Right renal cortex interstitium (tissue), 3 donors: ENCODE measurements at regions not wholly inside any gene's neighbourhood (a gene's known extent, or its start where the extent isn't known, plus 50 kb on each side); places are given as distances from the start of the nearest gene placed in this dataset.
"Not testable (repeated sequence)": the region's sequence is repeated elsewhere in the genome, so short reads cannot be mapped to it uniquely, and the experiment has no call there.

Source experiments
- DNase-seq, 3 donors: peaks; one replicate each; pipeline ENCODE4 v3.0.0-alpha.2; 2013; ENCODE audit warnings: low read depth in 3 of 3, low spot score in 2 of 3

GRCh38 chr2:72078773-72079172 lies 68.9 kb downstream of the CYP26B1 start:
- no peak for DNase-seq

- DNase-seq = no peak
Measured at GRCh38 chr2:72077702-72078169, 69.9 kb downstream of the CYP26B1 start.

GRCh38 chr2:72073373-72073772 lies 74.3 kb downstream of the CYP26B1 start:
- DNase-seq = not testable (repeated sequence)

- not testable (repeated sequence) for DNase-seq
Measured at GRCh38 chr2:72064197-72064596, 83.5 kb downstream of the CYP26B1 start.

GRCh38 chr2:72062336-72062735 lies 85.3 kb downstream of the CYP26B1 start:
- no peak for DNase-seq

DNA sequence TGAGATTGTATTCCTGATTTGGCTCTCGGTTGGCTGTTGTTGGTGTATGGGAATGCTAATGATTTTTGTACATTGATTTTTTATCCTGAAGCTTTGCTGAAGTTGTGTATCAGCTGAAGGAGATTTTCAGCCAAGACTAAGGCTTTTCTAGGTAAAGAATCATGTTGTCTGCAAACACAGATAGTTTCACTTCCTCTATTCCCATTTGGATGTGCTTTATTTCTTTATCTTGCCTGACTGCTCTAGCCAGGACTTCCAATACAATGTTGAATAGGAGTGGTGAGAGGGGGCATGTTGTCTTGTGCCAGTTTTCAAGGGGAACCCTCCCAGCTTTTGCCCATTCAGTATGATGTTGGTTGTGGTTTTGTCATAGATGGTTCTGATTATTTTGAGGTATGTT lies 90.4 kb downstream of the CYP26B1 start:
- no peak for DNase-seq

GRCh38 chr2:72051971-72052505 lies 95.6 kb downstream of the CYP26B1 start:
- DNase-seq = no peak

GRCh38 chr2:72051204-72051603 lies 96.5 kb downstream of the CYP26B1 start:
- DNase-seq = no peak

DNA sequence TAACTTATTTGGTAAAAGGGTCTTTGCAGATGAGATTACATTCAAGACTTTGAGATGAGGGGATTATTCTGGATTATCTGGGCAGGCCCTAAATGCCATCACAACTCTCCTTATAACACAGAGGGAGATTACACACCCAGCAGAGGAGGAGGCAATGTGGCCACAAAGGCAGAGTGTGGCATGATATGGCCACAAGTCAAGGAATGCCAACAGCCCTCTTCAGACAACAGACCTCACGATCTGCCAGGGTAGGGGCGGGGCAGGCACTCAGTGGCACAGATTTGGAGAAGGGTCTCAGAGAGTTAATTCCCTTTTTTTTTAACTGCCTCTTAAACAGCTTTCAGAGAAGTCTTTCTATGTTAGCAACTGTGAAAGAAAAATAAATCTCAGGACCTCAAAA lies 96.9 kb downstream of the CYP26B1 start:
- no peak for DNase-seq

DNA sequence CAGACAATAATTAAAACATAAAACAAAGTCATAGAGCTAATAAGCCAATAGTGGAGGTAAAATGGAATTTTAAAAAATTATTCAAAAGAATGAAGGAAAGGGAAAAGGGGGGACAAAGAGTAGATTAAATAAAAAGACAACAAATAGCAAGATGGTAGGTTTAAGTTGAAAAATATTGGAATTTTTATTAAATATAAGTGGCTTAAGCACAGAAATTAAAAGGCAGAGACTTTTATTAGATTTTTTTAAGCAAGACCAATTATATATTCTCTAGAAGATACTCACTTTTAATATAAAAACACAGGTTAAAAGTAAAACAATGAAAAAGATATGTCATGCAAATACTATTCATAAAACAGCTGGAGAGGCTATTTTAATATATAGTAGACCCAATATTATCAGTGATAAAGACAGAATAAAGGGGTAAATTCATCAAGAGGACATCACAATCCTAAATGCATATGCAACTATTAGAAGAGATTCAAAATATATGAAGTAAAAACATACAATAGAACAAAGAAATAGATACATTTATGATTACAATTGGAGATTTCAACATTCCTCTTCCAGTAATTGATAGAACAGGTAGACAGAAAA lies 98.7 kb downstream of the CYP26B1 start:
- DNase-seq = no peak

GRCh38 chr2:72043985-72044384 lies 103.7 kb downstream of the CYP26B1 start:
- no peak for DNase-seq

- no peak for DNase-seq
Measured at GRCh38 chr2:72041638-72042111, 106.0 kb downstream of the CYP26B1 start.

GRCh38 chr2:72040629-72041571 lies 106.8 kb downstream of the CYP26B1 start:
- DNase-seq = no peak

- no peak for DNase-seq
Measured at GRCh38 chr2:72038524-72038923, 109.1 kb downstream of the CYP26B1 start.

GRCh38 chr2:72037261-72037666 lies 110.4 kb downstream of the CYP26B1 start:
- no peak for DNase-seq

GRCh38 chr2:72036595-72036994 lies 111.1 kb downstream of the CYP26B1 start:
- DNase-seq = no peak

- no peak for DNase-seq
Measured at GRCh38 chr2:72036173-72036545, 111.5 kb downstream of the CYP26B1 start.

DNA sequence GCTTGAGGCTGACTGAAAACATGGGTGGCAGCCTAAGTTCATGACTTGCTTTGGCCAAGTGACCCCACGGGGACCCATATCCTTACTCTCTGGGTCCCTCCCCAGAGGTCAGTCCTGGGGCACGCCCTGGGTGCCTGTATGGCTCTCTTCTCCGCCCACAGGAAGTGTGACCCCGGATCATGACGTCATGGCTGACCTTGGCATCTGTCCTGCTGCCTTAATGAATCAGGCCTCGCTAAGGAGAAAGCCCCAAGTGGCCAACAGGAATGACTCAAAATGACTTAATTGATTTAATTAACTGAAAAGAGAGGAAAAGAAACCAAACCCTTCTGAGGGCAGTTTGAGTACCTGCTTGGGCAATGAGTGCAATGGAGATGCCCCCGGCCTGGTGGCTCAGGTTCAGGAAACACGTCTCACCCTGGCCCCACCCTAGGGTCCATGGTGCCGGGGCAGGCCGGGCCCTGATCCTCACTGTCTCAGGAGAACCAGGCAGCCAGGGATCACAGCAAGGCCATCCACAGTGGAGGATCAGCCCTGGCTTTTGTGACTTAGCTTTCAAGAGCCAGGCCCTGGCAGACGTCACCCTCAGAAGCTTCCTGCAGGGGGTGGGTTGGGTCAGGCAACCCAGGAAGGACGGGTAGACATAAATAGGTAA lies 112.0 kb downstream of the CYP26B1 start:
- DNase-seq = no peak

DNA sequence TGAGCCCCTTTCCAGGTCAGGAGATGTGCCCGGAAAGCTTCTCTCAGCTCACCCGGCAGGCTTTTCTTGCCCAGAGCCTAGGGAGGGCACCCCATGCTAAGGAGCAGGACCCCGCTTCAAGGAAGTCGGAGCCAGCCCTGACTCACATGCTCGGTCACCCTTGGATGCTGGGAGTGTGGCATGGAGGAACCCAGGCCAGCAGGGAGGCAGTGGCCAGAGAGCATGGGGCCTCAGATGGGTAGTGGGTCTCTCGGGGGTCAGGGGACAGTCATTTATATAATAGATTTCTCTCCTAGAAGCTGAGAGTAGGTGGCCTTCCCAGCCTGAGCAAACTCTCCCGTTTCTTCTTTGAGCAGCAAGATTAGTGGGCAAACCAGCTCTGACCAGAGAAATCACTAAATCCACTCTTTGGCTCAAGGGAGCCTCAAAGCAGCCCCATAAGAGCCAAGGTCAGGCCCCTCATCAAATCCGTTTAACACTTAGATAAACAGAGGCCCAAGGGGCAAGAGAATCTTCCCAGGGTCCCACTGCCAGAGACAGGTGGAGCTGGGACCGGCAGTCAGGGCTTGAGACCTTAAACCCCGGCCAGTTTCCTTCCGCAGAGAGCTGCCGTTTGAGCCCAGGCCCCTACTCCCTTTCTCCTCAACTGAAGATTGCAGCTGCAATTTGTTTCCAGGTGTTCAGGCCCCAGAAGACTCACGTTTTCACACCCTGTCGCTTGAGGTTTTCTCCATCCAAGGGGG lies 113.1 kb downstream of the CYP26B1 start:
- DNase-seq = no peak

- DNase-seq = no peak
Measured at GRCh38 chr2:72033636-72034035, 114.0 kb downstream of the CYP26B1 start.
